ENCODE measurements at regions not wholly inside any gene's neighbourhood (a gene's known extent, or its start where the extent isn't known, plus 50 kb on each side); places are given as distances from the start of the nearest gene placed in this dataset.

GRCh38 chr10:131724169-131724545, 176.7 kb upstream of the PPP2R2D start:
- no peak for DNase-seq

- DNase-seq: no peak
Measured at GRCh38 chr10:131724891-131725580, 175.8 kb upstream of the PPP2R2D start.

- no peak for DNase-seq
Measured at GRCh38 chr10:131725581-131726069, 175.2 kb upstream of the PPP2R2D start.

DNA sequence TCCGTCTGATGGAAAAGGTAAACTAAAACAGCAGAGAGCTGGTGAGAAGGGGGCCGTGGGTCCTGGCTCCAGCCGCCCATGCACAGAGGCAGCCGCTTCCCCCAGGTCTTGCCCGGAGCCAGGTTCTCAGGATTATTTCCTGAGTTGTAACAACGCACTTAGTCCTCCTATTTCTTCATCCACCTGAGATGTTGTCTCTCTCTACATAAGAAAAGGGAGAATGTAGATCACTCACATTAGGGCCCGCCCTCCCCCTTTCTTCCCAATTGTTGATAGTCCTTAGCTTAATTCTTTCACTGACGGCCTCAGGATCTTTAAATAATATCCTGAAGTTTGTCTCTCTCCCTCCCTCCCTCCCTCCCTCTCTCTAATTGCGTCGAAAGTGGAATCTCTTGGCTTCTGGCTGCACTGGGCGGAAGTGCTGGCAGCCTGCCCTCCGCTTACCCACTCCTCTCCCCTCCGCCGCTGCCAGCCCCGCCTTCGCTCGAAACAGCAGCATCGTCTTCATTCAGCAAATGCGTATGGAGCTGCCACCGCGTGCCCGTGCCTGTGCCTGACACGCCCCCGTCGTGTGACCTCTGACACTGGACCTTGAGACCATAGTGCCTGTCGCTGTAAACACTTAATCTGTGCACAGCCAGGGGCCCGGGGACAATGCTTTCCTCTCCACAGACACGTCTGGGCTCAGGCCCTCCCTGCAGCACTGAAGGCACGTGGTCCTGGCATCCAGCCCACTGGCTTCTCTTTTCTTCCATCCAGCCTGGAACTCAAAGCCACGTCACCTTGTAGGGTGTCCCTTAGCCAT, 174.5 kb upstream of the PPP2R2D start:
- DNase-seq: peak in 1 of 2 experiments; percentile 27

DNA sequence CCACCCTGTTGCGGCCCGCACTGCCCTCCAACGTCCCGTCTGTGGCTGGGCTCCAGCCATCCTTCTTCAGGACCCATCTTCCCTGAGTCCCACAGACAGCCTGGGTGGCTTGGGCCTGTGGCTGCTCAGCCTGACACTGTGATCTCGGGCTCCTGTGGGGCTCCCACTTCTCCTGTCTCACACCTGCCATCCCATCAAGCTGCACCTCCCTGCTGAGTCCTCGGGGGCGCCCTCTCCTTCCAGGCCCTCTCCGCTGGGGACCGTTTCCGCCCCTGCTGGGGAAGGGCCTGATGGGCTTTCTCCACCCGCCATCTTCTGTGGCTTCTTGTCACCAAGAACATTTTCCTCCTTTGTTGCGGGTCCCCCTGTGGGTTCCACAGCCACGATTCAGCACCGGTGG, 173.8 kb upstream of the PPP2R2D start:
- no peak for DNase-seq

DNA sequence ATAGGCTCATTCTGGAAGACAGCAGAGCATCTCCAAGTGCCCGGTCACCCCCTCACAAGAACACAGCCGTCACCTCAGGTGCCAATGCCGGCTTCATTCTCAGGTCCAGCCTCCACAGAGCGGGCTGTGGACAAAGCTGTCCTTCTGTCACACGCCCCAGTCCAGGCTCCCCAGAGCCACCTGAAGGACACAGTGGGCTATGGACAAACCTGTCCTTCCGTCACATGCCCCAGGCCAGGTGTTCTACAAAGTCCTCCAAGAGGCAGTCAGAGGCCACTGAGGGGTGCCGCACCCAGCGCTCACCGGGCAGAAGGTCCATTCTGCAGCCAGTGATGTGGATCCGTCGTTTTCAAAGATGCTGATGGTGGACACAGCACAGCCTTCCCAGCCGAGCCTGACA, 173.2 kb upstream of the PPP2R2D start:
- DNase-seq: no peak

GRCh38 chr10:131728286-131729228, 172.3 kb upstream of the PPP2R2D start:
- no peak for DNase-seq

- DNase-seq: no peak
Measured at GRCh38 chr10:131729361-131729760, 171.4 kb upstream of the PPP2R2D start.

DNA sequence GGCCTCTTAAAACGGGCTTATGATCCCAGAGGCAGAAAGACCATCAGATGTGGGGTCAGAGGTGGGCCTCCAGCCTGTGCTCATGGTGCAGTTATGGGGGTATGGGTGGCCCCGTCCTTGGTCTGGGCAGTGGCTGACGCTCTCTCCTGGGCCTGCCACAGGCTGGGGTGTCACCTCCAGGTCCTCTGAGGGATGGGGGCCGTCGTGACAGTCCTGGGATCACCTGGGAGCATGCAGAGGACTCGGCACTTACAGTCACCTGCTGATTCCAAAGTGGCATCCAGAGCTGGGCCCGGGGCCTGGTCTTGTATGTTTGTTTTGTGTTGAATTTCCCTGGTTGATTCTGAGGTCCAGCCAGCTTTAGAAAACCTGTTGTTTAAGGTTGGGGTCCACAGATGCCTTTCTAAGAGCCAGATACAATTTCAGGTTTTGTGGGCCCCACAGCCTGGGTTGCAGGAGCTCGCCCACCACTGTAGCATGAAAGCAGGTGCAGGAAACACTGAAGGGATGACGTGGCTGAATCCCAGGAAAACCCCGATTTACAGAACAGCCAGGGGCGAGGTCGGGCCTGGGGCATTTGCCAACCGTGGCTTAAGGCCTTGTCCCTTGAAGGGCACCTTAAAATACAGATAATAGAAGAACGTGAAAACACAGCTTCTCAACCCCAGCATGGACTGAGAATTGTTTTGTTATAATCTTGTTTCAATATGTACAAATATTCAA, 170.7 kb upstream of the PPP2R2D start:
- DNase-seq: no peak

GRCh38 chr10:131730771-131731497, 169.9 kb upstream of the PPP2R2D start:
- DNase-seq: peak in 1 of 2 experiments; percentile 24

- no peak for DNase-seq
Measured at GRCh38 chr10:131731780-131732630, 168.8 kb upstream of the PPP2R2D start.

DNA sequence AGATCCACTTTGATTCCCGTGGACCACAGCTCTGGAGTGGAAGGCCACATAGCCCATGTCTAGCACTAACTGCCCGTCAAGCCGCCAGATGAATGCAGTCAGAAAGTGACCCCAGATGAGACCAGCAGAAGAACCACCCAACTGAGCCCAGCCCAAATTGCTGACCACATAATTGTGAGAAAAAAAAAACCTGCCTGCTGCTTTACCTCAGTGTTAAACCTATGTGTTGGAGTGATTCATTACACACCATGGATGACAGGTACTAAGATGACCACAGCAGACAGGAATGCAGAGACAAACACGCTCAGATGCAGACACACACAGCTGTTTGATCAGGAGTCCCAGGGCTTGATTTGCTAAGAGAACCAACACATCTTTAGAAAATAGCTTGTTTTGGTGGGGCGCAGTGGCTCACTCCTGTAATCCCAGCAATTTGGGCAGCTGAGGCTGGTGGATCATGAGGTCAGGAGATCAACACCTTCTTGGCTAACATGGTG, 168.1 kb upstream of the PPP2R2D start:
- DNase-seq: no peak

GRCh38 chr10:131733596-131733995, 167.2 kb upstream of the PPP2R2D start:
- no peak for DNase-seq

DNA sequence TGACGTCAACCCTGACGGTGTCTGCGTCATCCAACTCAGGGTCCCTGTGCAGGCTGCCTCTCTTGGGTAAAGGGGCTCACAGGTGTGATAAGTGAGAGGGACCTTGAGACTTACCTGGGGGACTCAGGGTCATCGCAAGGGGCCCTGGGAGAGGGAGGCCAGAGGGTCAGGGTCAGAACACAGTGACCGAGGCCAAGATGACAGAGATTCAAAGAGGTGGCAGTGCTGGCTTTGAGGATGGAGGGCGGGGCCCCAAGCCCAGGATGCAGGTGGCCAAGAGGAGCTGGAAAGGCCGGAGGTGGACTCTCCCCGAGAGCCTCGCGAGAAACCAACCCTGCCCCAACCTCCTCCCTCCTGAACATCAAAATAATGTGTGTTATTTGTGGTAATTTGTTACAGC, 165.2 kb upstream of the PPP2R2D start:
- DNase-seq: no peak

DNA sequence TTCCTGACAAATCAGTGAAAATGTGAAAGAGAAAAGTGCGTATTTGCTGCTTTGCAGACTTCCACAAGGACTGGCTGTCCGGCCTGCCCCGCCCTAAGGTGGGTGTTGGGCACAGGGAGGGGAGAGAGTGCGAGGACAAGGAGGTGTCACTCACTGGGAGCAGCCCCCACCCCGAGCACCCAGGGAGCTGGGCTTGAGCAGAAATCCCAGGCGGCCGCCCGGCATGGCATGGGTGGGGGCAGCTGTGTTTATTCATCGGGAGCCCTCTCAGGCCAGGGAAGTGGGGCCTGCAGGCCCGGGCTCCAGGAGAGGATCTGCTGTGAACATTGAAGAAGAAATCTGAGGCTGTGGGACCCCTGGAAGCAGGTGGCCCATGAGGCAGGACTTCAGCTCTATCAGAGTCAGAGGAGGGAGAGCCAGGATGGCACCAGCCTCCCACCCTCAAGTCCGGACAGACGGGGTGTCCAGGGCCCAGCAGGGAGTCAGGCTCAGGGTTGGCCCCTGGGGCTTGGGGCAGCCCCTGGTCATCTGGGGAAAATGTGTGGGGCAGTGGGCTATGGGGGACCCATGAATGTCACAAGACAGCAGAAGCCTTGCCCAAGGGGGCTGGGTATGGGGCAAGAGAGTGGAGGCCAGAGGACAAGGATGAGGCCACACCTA, 164.4 kb upstream of the PPP2R2D start:
- DNase-seq: no peak

DNA sequence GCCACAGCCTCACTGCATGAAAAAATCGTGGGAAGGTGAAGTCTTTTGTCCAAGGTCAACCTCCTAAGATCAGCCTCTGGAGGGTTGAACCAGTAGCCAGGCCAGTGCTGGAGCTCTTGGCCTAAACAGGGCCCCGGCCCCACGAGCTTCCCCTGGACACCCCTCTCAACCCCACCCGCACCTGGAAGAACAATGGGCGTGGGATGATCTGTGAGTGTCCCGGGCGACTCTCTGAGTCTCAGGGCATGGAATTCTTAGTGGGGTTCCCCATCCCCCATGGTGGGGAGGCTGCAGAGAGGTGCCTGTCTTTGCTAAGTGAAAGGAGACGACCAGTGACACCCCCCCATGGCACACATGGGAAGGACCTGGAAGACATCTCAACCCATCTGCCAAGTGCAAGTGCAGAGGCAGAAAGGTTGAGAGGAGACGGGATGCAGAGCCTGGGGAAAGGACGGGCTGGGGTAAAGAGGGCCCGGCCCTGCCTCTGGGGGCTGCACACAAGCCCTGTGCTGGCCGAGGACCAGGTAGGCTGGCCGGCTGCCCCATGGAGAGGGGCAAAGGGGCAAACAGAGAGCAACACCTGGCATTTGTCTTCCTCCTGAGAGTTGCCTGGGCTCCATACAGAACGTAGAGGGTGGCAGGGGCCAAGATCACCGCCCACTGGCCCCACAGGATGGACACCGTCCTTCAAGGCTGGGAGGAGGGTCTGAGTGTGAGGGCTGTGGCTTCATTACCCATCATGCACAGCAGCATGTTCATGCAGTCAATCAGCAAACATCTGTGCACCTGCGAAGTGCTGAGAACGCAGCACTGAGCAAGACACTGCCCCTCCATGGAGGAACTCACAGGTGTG, 163.0 kb upstream of the PPP2R2D start:
- DNase-seq: no peak

- DNase-seq: no peak
Measured at GRCh38 chr10:131738396-131738735, 162.4 kb upstream of the PPP2R2D start.

- no peak for DNase-seq
Measured at GRCh38 chr10:131739206-131739605, 161.6 kb upstream of the PPP2R2D start.

DNA sequence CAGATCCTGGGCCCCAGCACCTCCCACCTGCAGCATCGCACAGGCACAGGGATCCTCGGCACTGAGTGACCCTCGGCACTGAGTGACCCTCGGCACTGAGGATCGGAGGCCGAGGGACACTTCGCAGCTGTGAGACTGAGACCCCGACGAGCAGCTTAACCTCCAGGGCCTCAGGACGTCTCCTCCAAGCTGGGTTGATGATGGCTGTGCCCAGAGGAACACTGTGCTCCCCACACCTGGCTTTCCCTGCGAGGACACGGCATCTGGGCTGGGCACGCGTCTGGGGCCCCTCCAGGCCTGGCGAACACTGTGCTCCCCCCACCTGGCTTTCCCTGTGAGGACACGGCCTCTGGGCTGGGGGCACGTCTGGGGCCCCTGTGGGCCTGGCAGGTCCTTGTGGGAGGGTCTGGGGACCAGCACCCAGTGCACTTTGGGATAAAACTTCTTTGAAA, 158.3 kb upstream of the PPP2R2D start:
- DNase-seq: no peak

Data from NCI-H526 (cell line).